A673 (cell line): ENCODE measurements at regions not wholly inside any gene's neighbourhood (a gene's known extent, or its start where the extent isn't known, plus 50 kb on each side); places are given as distances from the start of the nearest gene placed in this dataset.

Source experiments
- BruUV-seq: library from RNA; stranded (reverse); fragments of 400-500 nt; replicated peaks from 2 replicates; lab custom pipeline; 2021; lab: Mats Ljungman, UMichigan
- CTCF ChIA-PET: fragments of 300-600 bp; sonication (Branson Sonifier 250); formaldehyde crosslinking; loops from one replicate; lab custom pipeline; 2022; ENCODE audit warnings: antibody characterized with exemption; lab: Charles Lee
- POLR2A ChIA-PET: fragments of 300-600 bp; sonication (Branson Sonifier 250); formaldehyde crosslinking; loops from one replicate; lab custom pipeline; 2022; ENCODE audit warnings: antibody characterized with exemption; ENCODE audit not compliant: low non-redundant PET; lab: Charles Lee
- DNase-seq: peaks from one replicate; pipeline ENCODE4 v3.0.0-alpha.2; 2015; ENCODE audit warnings: low spot score
- H3K27ac ChIP-seq: fragments of 200-600 bp; sonication (generic); 2 replicates; pipeline ENCODE4 v1.5.1; 2016; ENCODE audit warnings: mixed run types, low read depth, mild to moderate bottlenecking, mixed read lengths, antibody characterized with exemption, low read length; ENCODE audit not compliant: poor library complexity, severe bottlenecking
- H3K27me3 ChIP-seq: fragments of 200-600 bp; sonication (generic); replicated peaks from 2 replicates; pipeline ENCODE4 v1.6.1; 2017; ENCODE audit warnings: mixed run types, low read depth, mild to moderate bottlenecking, mixed read lengths, antibody characterized with exemption, low read length; ENCODE audit not compliant: insufficient read depth, poor library complexity
- H3K36me3 ChIP-seq: fragments of 200-600 bp; sonication (generic); 2 replicates; pipeline ENCODE4 v1.6.1; 2016; ENCODE audit warnings: mixed run types, mild to moderate bottlenecking, mixed read lengths, antibody characterized with exemption, low read length; ENCODE audit not compliant: insufficient read depth, poor library complexity, severe bottlenecking
- H3K4me1 ChIP-seq: fragments of 200-600 bp; sonication (generic); 2 replicates; pipeline ENCODE4 v1.6.1; 2017; ENCODE audit warnings: mixed run types, mild to moderate bottlenecking, mixed read lengths, antibody characterized with exemption, low read length; ENCODE audit not compliant: insufficient read depth, poor library complexity, severe bottlenecking
- H3K4me3 ChIP-seq: fragments of 200-600 bp; sonication (generic); 2 replicates; pipeline ENCODE4 v1.5.1; 2016; ENCODE audit warnings: low read depth, mixed run types, mild to moderate bottlenecking, mixed read lengths, low read length; ENCODE audit not compliant: poor library complexity, severe bottlenecking
- H3K9me3 ChIP-seq: fragments of 200-600 bp; sonication (generic); 2 replicates; pipeline ENCODE4 v1.6.1; 2016; ENCODE audit warnings: mixed run types, low read depth, mild to moderate bottlenecking, mixed read lengths, antibody characterized with exemption, low read length; ENCODE audit not compliant: poor library complexity, severe bottlenecking
- EZH2 ChIP-seq: fragments of 200-600 bp; sonication (generic); IDR thresholded peaks from 2 replicates; pipeline ENCODE4 v1.6.1; 2017; ENCODE audit warnings: borderline replicate concordance, low read depth, mild to moderate bottlenecking, mixed read lengths, antibody characterized with exemption, low read length; ENCODE audit not compliant: poor library complexity, severe bottlenecking
- intact Hi-C: fragments of 100-400 bp; cut with micrococcal nuclease; formaldehyde crosslinking; loops from one replicate; pipeline ENCODE4 v1.10.0; 2022; ENCODE audit not compliant: unreplicated experiment
- TF ChIP-seq, protein P1 (sequence below): fragments of 300-800, 200-600 bp; sonication (generic); conservative IDR thresholded peaks from 2 replicates; pipeline ENCODE4 v1.5.1; 2017; ENCODE audit warnings: low read depth, mild to moderate bottlenecking, antibody characterized with exemption, low read length, moderate library complexity, mixed read lengths

DNA sequence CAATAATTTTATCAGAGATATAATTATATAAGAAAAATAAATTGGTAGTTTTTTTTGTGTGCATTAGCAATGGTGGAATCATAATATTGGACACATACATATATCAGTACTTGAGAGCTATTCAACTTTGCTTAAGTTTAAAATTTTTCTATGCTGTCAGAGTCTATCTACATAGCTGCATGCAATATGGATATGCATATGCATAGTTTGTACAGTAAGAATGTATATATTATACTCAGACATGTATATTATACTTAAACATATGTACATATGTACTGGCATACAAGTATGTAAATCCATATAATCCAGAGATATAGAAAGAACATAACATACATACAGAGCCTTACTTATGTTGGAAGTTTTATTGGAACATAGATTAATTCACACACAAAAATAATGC lies 1043.2 kb downstream of the EFNB2 start:
- ChIA-PET CTCF (no interaction called here), POLR2A (no interaction called here)
- H3K4me1 ChIP-seq, result no peaks in the 10 kb centered on the region
- no TSS peak for BruUV-seq
- H3K4me3 ChIP-seq, result no peak overlapping the region
- H3K27ac ChIP-seq, result no peak overlapping the region
- intact Hi-C loops, result no loop called here
- no peaks in the 10 kb centered on the region for H3K9me3 ChIP-seq
- no peak for DNase-seq
- TF ChIP-seq, protein P1, sequence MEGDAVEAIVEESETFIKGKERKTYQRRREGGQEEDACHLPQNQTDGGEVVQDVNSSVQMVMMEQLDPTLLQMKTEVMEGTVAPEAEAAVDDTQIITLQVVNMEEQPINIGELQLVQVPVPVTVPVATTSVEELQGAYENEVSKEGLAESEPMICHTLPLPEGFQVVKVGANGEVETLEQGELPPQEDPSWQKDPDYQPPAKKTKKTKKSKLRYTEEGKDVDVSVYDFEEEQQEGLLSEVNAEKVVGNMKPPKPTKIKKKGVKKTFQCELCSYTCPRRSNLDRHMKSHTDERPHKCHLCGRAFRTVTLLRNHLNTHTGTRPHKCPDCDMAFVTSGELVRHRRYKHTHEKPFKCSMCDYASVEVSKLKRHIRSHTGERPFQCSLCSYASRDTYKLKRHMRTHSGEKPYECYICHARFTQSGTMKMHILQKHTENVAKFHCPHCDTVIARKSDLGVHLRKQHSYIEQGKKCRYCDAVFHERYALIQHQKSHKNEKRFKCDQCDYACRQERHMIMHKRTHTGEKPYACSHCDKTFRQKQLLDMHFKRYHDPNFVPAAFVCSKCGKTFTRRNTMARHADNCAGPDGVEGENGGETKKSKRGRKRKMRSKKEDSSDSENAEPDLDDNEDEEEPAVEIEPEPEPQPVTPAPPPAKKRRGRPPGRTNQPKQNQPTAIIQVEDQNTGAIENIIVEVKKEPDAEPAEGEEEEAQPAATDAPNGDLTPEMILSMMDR, result no peak
- TF ChIP-seq EZH2, result no peak
- no peaks in the 10 kb centered on the region for H3K36me3 ChIP-seq
- no peaks in the 10 kb centered on the region for H3K27me3 ChIP-seq

DNA sequence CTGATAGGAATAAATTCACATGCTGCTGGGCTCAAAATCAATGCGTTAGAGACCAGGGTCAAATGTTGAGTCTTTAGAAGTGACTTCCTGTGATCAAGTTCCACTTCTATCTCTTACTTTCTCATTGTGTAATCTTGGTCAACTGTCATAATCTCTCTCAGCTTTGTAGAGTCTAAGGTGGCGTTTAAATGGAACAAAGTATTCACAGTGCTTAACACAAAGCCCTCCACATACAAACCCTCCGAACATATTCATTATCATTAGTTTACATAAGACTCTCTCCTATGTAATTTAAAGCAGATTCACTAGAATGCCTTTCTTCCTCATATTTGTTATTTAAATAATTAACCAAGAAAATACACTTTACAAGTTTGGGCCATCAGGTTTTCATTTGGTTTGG lies 1044.1 kb downstream of the EFNB2 start:
- no peak for DNase-seq
- no TSS peak for BruUV-seq
- ChIA-PET POLR2A (no interaction called here), CTCF (no interaction called here)
- Histone ChIP-seq H3K9me3 (no peaks in the 10 kb centered on the region), H3K36me3 (no peaks in the 10 kb centered on the region), H3K4me3 (no peak overlapping the region), H3K27me3 (no peaks in the 10 kb centered on the region), H3K4me1 (no peaks in the 10 kb centered on the region), H3K27ac (no peak overlapping the region)
- TF ChIP-seq, protein P1, result no peak
- no peak for TF ChIP-seq EZH2
- intact Hi-C loops, result no loop called here

DNA sequence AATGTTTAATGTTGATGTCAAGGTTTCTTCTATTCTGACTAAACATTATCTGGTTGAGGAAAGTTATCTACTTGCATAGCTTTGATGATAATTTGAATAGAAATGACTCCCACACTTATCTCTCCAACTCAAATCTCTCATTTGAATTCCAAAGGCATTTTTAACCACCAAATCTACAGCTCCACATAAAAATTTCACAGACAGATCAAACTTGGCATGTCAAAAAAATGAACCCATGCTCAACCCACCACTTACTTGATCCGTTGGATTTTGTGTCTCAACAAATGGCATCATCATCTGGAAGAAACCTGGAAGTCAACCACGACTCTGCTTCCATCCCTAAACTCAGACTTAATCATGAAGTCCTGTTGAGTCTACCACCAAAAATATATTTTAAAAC lies 1050.4 kb downstream of the EFNB2 start:
- DNase-seq, result no peak
- Histone ChIP-seq H3K27ac (no peak overlapping the region), H3K4me1 (no peaks in the 10 kb centered on the region), H3K36me3 (no peaks in the 10 kb centered on the region), H3K4me3 (no peak overlapping the region), H3K27me3 (no peaks in the 10 kb centered on the region), H3K9me3 (no peaks in the 10 kb centered on the region)
- no TSS peak for BruUV-seq
- TF ChIP-seq, protein P1, result no peak
- no peak for TF ChIP-seq EZH2
- ChIA-PET POLR2A (no interaction called here), CTCF (no interaction called here)
- intact Hi-C loops, result no loop called here
